ENCODE measurements at regions not wholly inside any gene's neighbourhood (a gene's known extent, or its start where the extent isn't known, plus 50 kb on each side); places are given as distances from the start of the nearest gene placed in this dataset.
A peak's percentile ranks its signal among the peaks of the same experiment; 100 is the strongest.

DNA sequence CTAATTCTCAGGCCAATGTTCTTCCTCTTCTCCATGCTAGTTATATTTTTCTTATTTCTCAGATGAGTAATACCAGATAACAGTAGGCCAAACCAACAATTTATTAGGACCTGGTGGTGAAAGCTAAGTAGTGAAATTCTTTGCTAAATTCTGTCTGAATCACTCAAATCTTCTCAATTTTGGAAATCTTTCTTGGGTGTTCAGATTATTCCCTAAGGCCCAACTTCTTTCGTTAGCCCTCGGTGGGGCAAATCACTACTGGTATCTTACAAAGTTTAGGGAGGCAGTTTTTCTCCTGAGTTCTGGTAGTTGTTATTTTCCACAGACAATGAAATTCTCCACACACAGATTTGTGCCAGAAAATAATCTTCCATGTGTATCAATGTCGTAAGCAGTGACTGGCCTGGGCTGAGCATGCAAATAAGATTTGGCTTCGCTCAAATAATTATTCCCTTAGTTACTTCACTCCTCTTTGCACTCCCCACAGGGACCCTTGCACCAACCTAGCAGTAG lies 443.5 kb upstream of the SLC14A2 start:
- TF ChIP-seq, protein P1, sequence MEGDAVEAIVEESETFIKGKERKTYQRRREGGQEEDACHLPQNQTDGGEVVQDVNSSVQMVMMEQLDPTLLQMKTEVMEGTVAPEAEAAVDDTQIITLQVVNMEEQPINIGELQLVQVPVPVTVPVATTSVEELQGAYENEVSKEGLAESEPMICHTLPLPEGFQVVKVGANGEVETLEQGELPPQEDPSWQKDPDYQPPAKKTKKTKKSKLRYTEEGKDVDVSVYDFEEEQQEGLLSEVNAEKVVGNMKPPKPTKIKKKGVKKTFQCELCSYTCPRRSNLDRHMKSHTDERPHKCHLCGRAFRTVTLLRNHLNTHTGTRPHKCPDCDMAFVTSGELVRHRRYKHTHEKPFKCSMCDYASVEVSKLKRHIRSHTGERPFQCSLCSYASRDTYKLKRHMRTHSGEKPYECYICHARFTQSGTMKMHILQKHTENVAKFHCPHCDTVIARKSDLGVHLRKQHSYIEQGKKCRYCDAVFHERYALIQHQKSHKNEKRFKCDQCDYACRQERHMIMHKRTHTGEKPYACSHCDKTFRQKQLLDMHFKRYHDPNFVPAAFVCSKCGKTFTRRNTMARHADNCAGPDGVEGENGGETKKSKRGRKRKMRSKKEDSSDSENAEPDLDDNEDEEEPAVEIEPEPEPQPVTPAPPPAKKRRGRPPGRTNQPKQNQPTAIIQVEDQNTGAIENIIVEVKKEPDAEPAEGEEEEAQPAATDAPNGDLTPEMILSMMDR (IDR thresholded peaks at IDR 0.05 in 4 of 5, conservative IDR thresholded peaks at IDR 0.05 in 1 of 5): no peak
- no peak for TF ChIP-seq POLR2A (IDR thresholded peaks at IDR 0.05)
- Histone ChIP-seq H3K27ac (peak overlapping the region in 3 of 4 donors; percentile 12 to 34 (median 14)), H3K36me3 (no peaks in the 10 kb centered on the region), H3K4me1 (peaks cover 13 to 42% of the 10 kb centered on the region in 2 donors), H3K9me3 (no peaks in the 10 kb centered on the region), H3K27me3 (no peaks in the 10 kb centered on the region), H3K4me3 (no peak overlapping the region)
- DNase-seq (peak; percentile 14 to 21), ATAC-seq (peak; percentile 24 to 40)
- intact Hi-C loops (cut with DNase I; ENCODE audit: low total_unique reads) (no loop called here), in situ Hi-C loops (cut with MboI; ENCODE audit: low sequenced_read_pairs in 4 of 4) (no loop called here)

DNA sequence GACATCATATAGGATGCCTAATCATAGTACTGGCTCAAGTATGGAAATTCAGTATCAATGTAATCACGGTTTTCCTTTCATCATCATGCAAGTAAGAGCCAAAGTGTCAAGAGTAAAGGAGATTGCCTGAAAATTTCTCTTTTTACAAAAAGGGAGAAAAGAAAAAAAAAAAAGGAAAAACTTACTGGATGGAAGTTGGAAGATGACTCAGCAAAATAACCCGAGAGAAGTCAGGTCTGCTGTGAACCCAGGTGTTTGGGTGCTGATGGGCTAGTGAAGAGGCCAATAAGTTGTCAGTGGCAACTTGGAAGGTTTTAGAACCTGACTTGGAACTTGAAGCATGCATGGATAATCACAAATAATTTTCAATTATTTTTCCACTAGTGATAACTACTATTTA lies 441.9 kb upstream of the SLC14A2 start:
- Histone ChIP-seq H3K27ac (no peak overlapping the region), H3K4me3 (no peak overlapping the region), H3K4me1 (peaks cover 9 to 34% of the 10 kb centered on the region in 2 donors), H3K36me3 (no peaks in the 10 kb centered on the region), H3K27me3 (no peaks in the 10 kb centered on the region), H3K9me3 (no peaks in the 10 kb centered on the region)
- DNase-seq (no peak), ATAC-seq (no peak)
- intact Hi-C loops (cut with DNase I; ENCODE audit: low total_unique reads): no loop called here
- in situ Hi-C loops (cut with MboI; ENCODE audit: low sequenced_read_pairs in 4 of 4): no loop called here
- TF ChIP-seq, protein P1 (IDR thresholded peaks at IDR 0.05 in 4 of 5, conservative IDR thresholded peaks at IDR 0.05 in 1 of 5): no peak
- no peak for TF ChIP-seq POLR2A (IDR thresholded peaks at IDR 0.05)

DNA sequence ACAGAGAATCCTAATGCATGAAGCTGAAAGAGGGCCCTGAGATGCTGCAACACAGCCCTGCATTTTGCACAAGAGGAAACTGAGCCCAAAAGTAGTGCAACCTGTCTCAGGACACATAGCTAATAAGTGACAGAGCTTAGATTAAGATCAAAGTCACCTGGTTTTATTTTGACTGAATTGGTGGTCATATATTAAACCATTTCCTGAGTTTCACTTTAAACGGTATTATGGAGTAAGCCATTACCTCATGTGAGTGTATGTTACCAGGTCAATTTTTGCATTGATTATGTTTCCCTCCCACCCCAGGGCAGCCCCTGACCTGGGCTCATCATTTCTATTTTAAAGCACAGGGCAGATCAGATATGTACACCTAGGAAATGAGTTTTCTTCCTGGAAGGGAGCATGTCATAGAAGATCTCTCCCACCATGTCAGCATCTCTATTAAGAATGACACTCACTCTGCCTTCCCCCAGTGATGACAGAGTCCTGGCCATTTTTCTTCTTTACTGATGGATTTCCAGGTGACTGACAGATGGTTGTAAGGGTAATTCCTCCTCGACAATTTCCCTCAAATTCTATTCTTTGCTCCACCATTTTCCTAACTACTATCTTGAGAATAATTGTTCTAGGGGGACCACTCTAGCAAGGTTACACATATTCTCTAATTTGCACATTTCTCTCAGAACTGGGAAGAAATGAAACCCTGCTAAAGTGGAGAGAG lies 441.3 kb upstream of the SLC14A2 start:
- Histone ChIP-seq H3K27me3 (no peaks in the 10 kb centered on the region), H3K27ac (no peak overlapping the region), H3K4me1 (peaks cover 9 to 32% of the 10 kb centered on the region in 2 donors), H3K9me3 (no peaks in the 10 kb centered on the region), H3K4me3 (no peak overlapping the region), H3K36me3 (no peaks in the 10 kb centered on the region)
- TF ChIP-seq, protein P1 (IDR thresholded peaks at IDR 0.05 in 4 of 5, conservative IDR thresholded peaks at IDR 0.05 in 1 of 5): no peak
- TF ChIP-seq POLR2A (IDR thresholded peaks at IDR 0.05): no peak
- intact Hi-C loops (cut with DNase I; ENCODE audit: low total_unique reads): no loop called here
- DNase-seq: no peak
- in situ Hi-C loops (cut with MboI; ENCODE audit: low sequenced_read_pairs in 4 of 4): no loop called here
- ATAC-seq: no peak

DNA sequence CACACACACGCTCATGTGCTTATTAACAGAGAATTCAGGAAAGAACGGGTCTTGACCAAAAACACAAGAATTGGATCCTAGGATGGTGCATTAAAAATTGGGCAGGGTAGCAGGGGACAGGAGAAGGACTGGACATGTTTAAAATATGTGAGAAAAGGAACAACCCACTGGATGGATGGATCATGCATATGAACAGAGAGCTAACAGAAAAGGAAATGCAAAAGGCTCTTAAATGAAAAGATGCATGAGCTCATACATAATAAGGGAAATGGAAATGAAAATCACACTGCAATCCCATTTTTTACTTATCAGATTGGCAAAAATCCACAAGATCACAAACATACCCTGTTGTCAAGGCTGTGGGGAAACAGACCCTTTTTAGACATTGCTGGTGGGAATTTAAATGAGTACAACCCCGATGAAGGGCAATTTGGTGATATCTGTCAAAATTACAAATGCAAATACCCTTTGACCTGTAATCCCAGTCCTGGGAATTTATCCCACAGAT lies 440.6 kb upstream of the SLC14A2 start:
- intact Hi-C loops (cut with DNase I; ENCODE audit: low total_unique reads): no loop called here
- ATAC-seq: no peak
- in situ Hi-C loops (cut with MboI; ENCODE audit: low sequenced_read_pairs in 4 of 4): loop anchor here in 1 of 4 donors (25.0 kb wide), 1 partner anchor 87 kb away; no protein-coding TSS in a partner anchor

More for the DNA sequence above, 440.6 kb upstream of the SLC14A2 start:
- no peak overlapping the region for H3K4me3 ChIP-seq
- peaks cover 9 to 25% of the 10 kb centered on the region in 2 donors for H3K4me1 ChIP-seq
- no peak for DNase-seq
- TF ChIP-seq, protein P1 (IDR thresholded peaks at IDR 0.05 in 4 of 5, conservative IDR thresholded peaks at IDR 0.05 in 1 of 5): no peak
- TF ChIP-seq POLR2A (IDR thresholded peaks at IDR 0.05): no peak
- no peaks in the 10 kb centered on the region for H3K36me3 ChIP-seq
- no peaks in the 10 kb centered on the region for H3K9me3 ChIP-seq
- no peak overlapping the region for H3K27ac ChIP-seq
- H3K27me3 ChIP-seq: no peaks in the 10 kb centered on the region
